ENCODE measurements at regions not wholly inside any gene's neighbourhood (a gene's known extent, or its start where the extent isn't known, plus 50 kb on each side); places are given as distances from the start of the nearest gene placed in this dataset.

DNA sequence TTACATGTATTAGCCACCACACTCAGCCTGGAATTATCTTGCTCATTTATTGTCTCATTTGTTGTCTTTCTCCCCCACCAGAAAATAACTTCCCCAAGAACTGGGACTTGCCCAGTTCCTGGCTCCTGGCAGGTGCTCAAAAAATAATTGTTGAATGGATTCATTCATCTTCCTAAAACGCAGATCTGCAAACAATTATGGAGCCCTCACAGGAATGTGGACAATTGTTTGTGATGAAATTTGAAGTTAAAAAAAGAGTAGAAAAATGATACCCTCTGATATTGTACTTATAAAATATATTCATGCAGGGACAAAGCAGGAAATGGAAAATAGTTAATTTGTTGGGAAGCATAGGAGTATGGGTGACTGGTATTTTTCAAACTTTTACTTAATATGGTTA lies 60.7 kb upstream of the MAP1LC3B2 start:
- no peaks in the 10 kb centered on the region for H3K36me3 ChIP-seq

DNA sequence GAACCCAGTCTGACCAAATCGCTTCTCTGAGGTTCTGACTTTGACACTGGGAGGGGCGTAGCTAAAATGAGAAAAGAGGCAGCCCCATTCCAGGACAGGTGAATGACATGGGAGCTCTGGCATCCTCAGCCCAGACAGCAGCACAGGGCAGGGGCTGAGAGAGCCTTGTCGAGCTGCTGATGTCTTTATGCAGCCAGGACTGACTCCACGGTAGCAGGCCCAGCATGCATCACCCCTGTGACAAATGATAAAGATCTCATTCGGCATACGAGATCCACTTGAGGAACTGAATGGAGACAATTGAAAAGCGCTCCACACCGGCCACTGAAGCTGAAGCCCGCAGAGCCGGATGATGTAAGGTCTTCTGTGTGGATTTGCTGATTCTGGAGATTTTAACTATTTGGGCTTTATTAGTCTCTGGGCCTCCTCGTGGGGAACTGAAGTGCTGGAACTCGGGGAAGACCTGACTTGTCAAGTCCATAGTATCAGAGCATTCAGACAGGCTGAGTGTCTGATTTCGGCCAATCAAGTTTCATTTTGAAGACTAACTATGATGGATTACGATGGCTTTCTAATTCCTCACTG lies 56.9 kb upstream of the MAP1LC3B2 start:
- ATAC-seq (no peak), DNase-seq (no peak)
- no peaks in the 10 kb centered on the region for H3K4me1 ChIP-seq
- no peaks in the 10 kb centered on the region for H3K9me3 ChIP-seq
- peaks cover 0 to 12% of the 10 kb centered on the region in 2 donors for H3K27me3 ChIP-seq
- no peak overlapping the region for H3K27ac ChIP-seq
- intact Hi-C loops (cut with DNase I) = no loop called here
- no peaks in the 10 kb centered on the region for H3K36me3 ChIP-seq
- H3K4me3 ChIP-seq = no peak overlapping the region
- TF ChIP-seq, protein P1, sequence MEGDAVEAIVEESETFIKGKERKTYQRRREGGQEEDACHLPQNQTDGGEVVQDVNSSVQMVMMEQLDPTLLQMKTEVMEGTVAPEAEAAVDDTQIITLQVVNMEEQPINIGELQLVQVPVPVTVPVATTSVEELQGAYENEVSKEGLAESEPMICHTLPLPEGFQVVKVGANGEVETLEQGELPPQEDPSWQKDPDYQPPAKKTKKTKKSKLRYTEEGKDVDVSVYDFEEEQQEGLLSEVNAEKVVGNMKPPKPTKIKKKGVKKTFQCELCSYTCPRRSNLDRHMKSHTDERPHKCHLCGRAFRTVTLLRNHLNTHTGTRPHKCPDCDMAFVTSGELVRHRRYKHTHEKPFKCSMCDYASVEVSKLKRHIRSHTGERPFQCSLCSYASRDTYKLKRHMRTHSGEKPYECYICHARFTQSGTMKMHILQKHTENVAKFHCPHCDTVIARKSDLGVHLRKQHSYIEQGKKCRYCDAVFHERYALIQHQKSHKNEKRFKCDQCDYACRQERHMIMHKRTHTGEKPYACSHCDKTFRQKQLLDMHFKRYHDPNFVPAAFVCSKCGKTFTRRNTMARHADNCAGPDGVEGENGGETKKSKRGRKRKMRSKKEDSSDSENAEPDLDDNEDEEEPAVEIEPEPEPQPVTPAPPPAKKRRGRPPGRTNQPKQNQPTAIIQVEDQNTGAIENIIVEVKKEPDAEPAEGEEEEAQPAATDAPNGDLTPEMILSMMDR (IDR thresholded peaks at IDR 0.05) = no peak

More for the DNA sequence above, 60.7 kb upstream of the MAP1LC3B2 start:
- Histone ChIP-seq H3K4me3 (no peak overlapping the region), H3K9me3 (no peaks in the 10 kb centered on the region), H3K27me3 (no peaks in the 10 kb centered on the region), H3K4me1 (no peaks in the 10 kb centered on the region), H3K27ac (no peak overlapping the region)
- TF ChIP-seq, protein P1 (IDR thresholded peaks at IDR 0.05) = no peak
- DNase-seq = no peak
- intact Hi-C loops (cut with DNase I) = no loop called here
- ATAC-seq = no peak

DNA sequence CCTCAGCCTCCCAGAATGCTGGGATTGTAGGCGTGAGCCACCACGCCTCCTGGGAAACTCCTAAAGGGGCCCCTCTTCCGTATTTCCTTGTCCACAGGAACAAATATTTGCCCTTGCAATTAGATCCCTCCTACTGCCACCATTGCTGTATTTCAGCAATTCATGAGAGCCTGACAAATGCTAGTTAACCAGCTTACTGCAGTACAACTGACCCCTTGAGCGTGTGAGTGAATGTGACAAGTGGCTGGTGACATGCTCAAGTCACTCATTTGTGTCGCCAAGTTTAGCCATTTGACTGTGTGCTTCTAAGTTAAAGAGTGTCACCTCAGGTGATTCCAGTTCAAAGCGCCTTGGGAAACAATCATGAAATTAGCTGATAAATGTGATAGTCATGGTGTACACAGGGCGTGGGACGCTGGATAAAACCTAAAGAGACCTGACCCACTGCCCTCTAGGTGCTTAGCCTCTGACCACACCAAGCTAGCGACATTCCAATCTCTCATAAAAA lies 56.1 kb upstream of the MAP1LC3B2 start:
- Histone ChIP-seq H3K9me3 (no peaks in the 10 kb centered on the region), H3K27me3 (peaks cover 0 to 20% of the 10 kb centered on the region in 2 donors), H3K4me1 (peaks cover 3 to 5% of the 10 kb centered on the region in 2 donors), H3K27ac (peak overlapping the region in 1 of 2 donors; percentile 37), H3K4me3 (no peak overlapping the region), H3K36me3 (no peaks in the 10 kb centered on the region)
- TF ChIP-seq, protein P1 (IDR thresholded peaks at IDR 0.05) = no peak
- intact Hi-C loops (cut with DNase I) = no loop called here
- DNase-seq (peak in 2 of 4 donors; percentile 51 to 56), ATAC-seq (peak; percentile 91)

DNA sequence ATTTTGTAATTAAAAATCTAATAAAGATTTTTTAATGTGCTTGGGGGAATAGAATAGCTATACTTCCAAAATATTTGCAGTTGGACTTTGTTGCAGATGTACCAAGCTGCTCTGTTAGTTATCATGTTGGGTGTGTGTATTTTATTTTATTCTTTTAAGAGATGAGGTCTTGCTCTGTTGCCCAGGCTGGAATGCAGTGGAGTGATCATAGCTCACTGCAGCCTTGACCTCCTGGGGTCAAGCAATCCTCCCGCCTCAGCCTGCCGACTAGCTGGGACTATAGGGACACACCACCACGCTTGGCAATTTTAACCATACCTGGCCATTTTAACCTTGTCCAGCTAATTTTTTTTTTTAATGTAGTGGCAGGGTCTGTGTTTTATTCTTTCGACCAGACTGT lies 54.7 kb upstream of the MAP1LC3B2 start:
- H3K4me3 ChIP-seq = no peak overlapping the region
- TF ChIP-seq, protein P1 (IDR thresholded peaks at IDR 0.05) = no peak
- no peaks in the 10 kb centered on the region for H3K9me3 ChIP-seq
- peaks cover 4 to 17% of the 10 kb centered on the region in 2 donors for H3K4me1 ChIP-seq
- intact Hi-C loops (cut with DNase I) = no loop called here
- no peak for ATAC-seq
- no peak overlapping the region for H3K27ac ChIP-seq
- H3K27me3 ChIP-seq = peaks cover 0 to 29% of the 10 kb centered on the region in 2 donors
- H3K36me3 ChIP-seq = no peaks in the 10 kb centered on the region
- DNase-seq = no peak

DNA sequence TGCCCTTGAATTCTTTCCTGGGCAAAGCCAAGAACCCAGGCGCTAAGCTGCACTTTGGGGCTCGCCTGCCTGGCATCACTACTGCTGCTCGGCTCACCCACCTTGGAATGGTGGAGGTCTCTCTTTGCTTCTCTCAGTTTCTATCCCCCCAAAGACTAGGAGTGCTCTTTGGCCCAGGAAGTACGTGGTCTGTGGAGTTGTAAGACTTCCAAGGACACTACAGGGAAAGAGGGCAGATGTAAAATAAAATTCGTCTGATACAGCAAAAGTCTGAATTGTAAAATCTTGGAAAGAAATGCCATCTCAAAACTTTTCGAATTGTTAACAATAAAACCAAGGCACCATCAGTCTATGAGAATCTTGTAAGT lies 52.5 kb upstream of the MAP1LC3B2 start:
- H3K4me3 ChIP-seq = no peak overlapping the region
- DNase-seq (no peak), ATAC-seq (no peak)
- H3K36me3 ChIP-seq = no peaks in the 10 kb centered on the region
- peaks cover 0 to 29% of the 10 kb centered on the region in 2 donors for H3K27me3 ChIP-seq
- H3K4me1 ChIP-seq = peaks cover 4 to 17% of the 10 kb centered on the region in 2 donors
- intact Hi-C loops (cut with DNase I) = no loop called here
- TF ChIP-seq, protein P1 (IDR thresholded peaks at IDR 0.05) = no peak
- H3K9me3 ChIP-seq = no peaks in the 10 kb centered on the region
- no peak overlapping the region for H3K27ac ChIP-seq
